HG03175 (cell line): ENCODE measurements at regions not wholly inside any gene's neighbourhood (a gene's known extent, or its start where the extent isn't known, plus 50 kb on each side); places are given as distances from the start of the nearest gene placed in this dataset.

Experiments used
- ATAC-seq: cut with Tn5 transposase; IDR thresholded peaks from one replicate; pipeline ENCODE4 v1.9.1; 2021; ENCODE audit warnings: mild to moderate bottlenecking, moderate library complexity; ENCODE audit not compliant: unreplicated experiment

DNA sequence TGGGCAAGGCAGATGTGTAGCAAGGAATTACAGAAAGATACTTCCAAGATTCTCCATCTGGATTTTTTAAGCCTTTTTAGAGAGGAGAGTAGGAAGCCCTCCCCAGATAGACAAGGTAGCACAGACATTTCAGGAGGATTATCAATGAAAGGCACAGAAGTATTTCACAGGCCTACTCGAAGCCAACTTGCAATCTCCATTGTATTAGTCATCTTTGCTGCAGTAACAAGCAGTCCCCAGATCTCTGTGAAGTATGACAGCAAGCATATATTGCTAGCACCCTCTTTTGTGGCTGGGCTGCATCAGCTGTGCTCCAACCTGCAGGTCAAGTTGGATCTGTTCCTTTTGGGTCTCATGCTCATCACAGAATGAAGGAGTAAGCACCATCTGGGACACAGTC lies 101.6 kb downstream of the MAF start:
- ATAC-seq, result no peak

- ATAC-seq, result no peak
Observed at GRCh38 chr16:79497606-79498350, 102.8 kb downstream of the MAF start.

DNA sequence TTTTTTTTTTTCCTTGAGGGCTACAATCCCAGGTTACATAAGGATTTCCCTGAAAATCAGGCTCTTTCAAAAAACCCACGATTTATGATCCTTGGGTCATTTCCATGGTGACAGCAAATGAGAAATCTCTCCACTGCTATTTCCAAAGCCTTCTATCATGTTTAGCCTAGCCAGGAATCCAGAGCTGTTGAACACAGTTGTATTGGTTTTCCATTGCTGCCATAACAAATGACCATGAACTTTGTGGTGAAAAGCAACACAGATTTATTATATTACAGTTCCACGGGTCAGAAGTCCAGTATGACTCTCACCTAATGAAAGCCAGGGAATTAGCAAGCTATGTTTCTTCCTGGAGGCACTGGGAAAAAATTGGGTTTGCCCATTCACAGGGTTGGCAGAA lies 106.6 kb downstream of the MAF start:
- ATAC-seq, result no peak

DNA sequence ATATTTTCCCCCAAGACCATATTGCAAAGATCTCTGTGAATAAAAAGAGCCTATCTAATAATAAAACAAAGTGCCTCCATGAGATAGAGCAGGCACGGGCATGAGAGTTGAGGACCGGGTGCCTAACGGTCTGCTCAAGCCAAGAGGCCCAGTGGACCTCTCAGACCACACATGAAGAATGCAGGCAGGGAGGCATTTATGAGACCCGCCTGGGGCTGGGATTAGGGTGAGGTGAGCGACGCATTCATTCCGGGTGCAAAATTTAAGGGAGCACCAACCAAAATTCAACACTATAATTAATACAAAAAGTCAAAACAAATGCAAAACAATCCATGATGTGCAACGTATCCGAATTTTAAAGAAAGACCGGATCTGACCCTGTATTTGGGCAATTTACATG lies 108.5 kb downstream of the MAF start:
- ATAC-seq, result no peak

DNA sequence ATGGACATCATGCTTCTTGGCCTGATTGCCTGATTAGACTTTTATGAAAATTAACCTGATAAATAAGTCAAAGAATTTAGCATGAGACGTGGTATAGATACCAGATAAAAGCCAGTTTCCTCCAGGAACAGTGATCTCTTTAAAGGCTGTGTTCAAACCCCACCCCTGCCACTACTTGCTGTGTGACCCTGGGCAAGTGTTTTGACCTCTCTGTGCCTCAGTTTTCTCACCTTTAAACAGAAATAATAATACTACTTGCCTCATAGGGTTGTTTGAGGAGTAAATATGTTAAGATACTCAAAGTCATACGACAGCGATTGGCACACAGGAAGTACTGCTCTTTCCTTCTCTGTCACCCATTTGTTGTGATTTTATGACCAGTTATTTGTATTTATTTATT lies 115.5 kb downstream of the MAF start:
- no peak for ATAC-seq

DNA sequence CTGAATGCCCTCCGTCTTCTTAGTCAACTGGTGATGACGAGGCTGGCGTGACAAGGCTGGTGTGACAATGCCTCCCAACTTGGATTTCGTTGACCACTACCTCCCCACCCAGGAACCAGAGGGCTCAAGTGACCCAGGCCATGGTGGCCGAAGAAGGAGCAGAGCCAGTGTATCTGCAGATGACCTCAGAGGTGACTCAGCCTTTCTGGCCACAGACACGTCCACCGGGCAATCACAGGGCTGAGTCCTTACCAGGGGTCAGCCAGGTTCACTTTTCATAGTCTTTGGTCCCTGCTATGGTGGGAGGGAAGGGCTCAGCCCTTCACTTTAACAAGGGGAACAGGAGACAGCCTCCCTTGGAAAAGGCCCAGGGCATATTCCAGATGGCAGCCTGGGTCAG lies 116.3 kb downstream of the MAF start:
- no peak for ATAC-seq

GRCh38 chr16:79483336-79483735 lies 117.2 kb downstream of the MAF start:
- ATAC-seq, result no peak

- ATAC-seq, result no peak
Observed at GRCh38 chr16:79482011-79482410, 118.5 kb downstream of the MAF start.

DNA sequence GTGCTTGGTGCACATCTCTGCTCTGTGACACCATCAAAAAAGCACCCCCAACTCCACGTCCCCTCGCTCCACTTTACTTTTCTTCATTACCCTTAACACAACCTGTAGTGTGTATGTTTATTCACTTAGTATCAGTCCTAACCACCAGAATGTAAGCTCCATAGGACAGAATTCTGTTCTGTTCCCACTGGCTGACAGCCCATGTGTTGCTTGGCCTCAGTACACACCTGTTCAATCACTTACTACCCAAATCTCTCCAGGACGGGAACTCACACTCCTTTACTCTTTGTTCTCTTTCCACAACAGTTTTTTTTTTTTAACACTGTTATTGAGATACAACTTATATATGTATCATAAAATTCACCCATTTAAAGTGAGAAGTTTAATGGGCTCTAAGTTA lies 119.6 kb downstream of the MAF start:
- no peak for ATAC-seq

- ATAC-seq, result no peak
Observed at GRCh38 chr16:79480056-79480455, 120.5 kb downstream of the MAF start.

DNA sequence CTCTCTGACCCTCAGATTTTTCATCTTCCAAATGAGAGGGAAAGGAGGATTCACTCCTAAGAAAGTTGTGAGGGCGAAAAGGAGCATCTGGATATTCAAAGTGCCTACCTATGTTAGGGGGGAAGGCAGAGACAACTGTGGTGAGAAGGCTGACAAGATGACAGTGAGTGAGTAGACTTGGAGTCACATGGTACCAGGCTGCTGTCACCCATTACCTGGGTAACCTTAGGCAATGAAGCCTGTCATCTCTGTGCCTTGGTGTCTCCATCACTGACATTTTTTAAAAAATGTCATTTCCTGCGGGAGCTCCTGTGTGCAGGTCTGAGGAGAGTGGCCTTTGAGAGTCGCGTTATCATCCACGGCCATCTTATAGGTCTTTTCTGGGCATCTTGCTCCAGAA lies 124.0 kb downstream of the MAF start:
- no peak for ATAC-seq

DNA sequence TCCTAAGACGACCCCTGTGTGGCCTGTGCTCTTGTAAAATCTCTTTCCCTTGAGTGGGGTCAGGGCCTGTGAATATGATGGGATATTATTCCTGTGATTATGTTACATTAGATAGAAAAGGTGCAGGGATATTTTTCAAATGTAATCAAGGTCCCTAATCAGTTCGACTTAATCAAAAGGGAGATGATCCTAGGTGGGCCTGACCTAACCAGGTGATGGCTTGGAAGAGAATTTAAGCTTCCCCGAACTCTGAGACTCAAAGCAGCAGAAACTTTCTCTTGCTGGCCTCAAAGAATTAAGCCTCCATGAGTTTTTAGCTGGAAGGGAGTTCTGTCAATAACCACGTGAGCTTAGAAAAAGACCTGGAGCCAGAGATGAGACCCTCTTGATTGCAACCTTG lies 124.7 kb downstream of the MAF start:
- no peak for ATAC-seq

DNA sequence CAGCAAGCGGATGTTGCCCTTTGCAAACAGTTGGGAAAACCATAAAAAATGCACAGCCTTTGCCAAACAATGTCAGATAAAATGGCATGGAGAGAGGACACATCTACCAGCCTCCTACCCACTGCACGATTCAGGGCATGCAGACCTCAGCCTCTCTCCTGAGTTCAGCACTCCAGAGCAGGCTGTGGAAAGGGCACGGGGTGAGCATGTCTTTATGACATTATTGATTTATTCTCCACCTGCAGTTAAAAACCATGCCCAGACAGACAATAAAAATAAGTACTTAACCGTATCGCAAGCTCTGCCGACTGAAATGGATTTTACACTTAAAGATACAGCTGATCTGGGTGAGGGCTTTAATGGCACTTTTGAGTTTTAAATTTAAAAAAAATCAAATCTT lies 127.1 kb downstream of the MAF start:
- ATAC-seq, result no peak

GRCh38 chr16:79472426-79472825 lies 128.1 kb downstream of the MAF start:
- ATAC-seq, result no peak

- no peak for ATAC-seq
Observed at GRCh38 chr16:79469999-79470398, 130.5 kb downstream of the MAF start.

DNA sequence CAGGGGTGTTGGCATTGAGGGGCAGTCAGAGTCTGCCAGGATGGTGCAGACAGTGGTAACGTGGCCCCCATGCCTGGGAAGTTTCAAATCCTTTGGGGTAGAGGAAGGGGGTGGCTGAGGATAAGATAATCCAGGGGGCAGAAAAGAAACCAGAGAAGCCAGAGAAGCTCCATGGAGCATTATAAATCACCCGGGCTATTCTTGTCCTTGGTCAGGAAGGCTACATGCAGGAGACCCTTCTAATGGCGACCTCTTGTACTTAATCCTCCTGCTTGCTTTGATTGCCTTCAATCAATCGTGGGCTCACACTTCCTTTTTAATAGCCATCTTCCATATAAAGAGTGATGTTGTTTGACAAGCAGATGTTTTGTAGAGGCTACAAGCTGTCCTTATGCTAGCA lies 131.9 kb downstream of the MAF start:
- no peak for ATAC-seq

- ATAC-seq, result no peak
Observed at GRCh38 chr16:79468121-79468552, 132.4 kb downstream of the MAF start.

- ATAC-seq, result no peak
Observed at GRCh38 chr16:79466111-79466510, 134.4 kb downstream of the MAF start.

GRCh38 chr16:79463841-79464240 lies 136.7 kb downstream of the MAF start:
- no peak for ATAC-seq

GRCh38 chr16:79456036-79456435 lies 144.5 kb downstream of the MAF start:
- ATAC-seq, result no peak

DNA sequence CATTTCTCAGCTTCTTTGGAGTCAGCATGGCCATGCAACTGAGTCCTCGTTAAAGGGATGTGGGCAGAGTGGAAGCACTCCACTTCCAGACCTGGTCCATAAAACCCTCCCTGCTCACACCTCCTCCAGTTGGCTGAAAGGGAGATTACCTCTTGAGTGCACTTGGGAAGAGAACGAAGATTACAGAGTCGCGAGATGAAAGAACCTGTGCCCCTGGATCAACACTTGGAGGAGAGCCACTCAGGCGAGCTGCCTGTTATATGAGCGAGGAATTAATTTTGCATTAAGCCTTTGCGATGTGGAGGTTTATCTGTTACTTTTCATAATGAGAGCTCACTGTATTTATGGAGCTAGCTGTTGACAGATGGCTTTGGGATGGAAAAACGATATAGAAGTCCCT lies 147.9 kb downstream of the MAF start:
- ATAC-seq, result no peak

GRCh38 chr16:79451196-79451816 lies 149.2 kb downstream of the MAF start:
- no peak for ATAC-seq

DNA sequence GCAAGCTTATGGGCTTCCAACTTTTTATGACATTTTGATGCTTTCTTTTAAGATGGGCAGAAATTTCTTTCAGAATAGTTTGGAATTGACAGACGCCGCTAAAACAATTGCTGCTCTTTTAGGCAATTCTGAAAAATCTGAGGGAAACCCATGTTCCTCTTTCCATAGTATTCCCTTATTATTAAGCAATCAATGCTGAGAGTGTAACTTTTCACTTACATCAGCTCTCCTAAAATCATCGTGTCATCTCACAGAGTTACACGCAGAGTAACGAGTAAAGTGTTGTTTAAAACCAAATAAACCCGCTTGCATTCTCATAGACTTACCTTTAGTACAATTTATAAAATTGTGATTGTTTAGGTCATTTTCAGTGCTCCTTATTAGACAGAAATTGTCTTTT lies 150.6 kb downstream of the MAF start:
- no peak for ATAC-seq
